Activated naive CD8-positive, alpha-beta T cell treated with anti-CD3 and anti-CD28 coated beads, Interleukin-2, amount 50 U/mL, for 24 hours (primary cell): ENCODE measurements at regions not wholly inside any gene's neighbourhood (a gene's known extent, or its start where the extent isn't known, plus 50 kb on each side); places are given as distances from the start of the nearest gene placed in this dataset.
"Not testable (repeated sequence)": the region's sequence is repeated elsewhere in the genome, so short reads cannot be mapped to it uniquely, and the experiment has no call there.

Experiments used
- ATAC-seq: fragments of 150-1000 bp; cut with Tn5 transposase; one replicate; pipeline ENCODE4 v1.10.0; 2021
- DNase-seq: peaks from one replicate; pipeline ENCODE4 v3.0.0; 2021
- H3K27ac Mint-ChIP-seq: one replicate; pipeline ENCODE4 v1.8.0; 2021; ENCODE audit warnings: mild to moderate bottlenecking, mixed read lengths
- H3K27me3 Mint-ChIP-seq: one replicate; pipeline ENCODE4 v1.8.0; 2021; ENCODE audit warnings: mixed read lengths
- H3K36me3 Mint-ChIP-seq: one replicate; pipeline ENCODE4 v1.8.0; 2021; ENCODE audit warnings: low read depth, mixed read lengths
- H3K4me1 Mint-ChIP-seq: one replicate; pipeline ENCODE4 v1.8.0; 2021; ENCODE audit warnings: mixed read lengths
- H3K4me3 Mint-ChIP-seq: one replicate; pipeline ENCODE4 v1.8.0; 2021; ENCODE audit warnings: mild to moderate bottlenecking, moderate library complexity, mixed read lengths
- H3K9me3 Mint-ChIP-seq: one replicate; pipeline ENCODE4 v1.8.0; 2021; ENCODE audit warnings: mixed read lengths

DNA sequence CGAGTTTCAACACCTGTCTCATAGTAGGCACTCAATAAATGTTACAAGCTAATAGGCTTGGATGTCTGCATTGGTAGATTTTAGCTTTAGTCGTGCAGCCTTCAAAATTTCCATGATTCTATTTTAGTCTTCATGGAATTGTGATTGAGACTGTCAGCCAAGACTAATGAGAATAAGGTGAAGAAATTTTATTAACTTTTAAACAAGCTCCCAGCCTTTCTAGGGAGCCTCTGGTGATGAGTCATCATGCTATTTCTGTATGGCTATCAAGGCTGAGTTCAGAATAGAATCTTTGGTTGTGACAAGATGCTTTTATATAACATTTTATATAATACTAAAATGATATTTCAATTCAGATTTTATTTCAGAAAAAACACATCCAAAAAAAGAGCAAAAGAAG, 685.8 kb downstream of the GABRG1 start:
- Mint-ChIP-seq H3K9me3 (peaks cover 3% of the 10 kb centered on the region), H3K36me3 (no peaks in the 10 kb centered on the region), H3K27ac (no peak overlapping the region), H3K27me3 (no peaks in the 10 kb centered on the region), H3K4me1 (no peaks in the 10 kb centered on the region), H3K4me3 (no peak overlapping the region)
- DNase-seq (no peak), ATAC-seq (no peak)

DNA sequence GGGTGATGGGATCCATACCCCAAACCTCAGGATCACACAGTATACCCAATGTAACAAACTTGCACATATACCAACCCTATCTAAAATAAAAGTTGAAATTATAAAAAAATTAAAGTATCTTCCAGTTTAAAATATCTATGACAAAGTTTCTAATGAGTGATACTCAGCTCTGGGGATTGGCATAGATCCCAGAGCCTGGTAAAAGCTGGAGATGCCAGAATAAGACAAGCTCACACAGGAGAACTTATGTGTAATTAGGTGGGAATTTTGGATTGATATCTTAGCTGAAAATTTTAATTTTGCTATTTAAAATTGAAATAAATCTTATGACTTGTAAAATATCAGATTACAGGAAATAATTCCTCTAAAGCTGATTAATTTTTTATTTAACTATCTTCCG, 686.5 kb downstream of the GABRG1 start:
- H3K36me3 Mint-ChIP-seq, result no peaks in the 10 kb centered on the region
- DNase-seq, result no peak
- no peak for ATAC-seq
- H3K4me1 Mint-ChIP-seq, result no peaks in the 10 kb centered on the region
- H3K27ac Mint-ChIP-seq, result no peak overlapping the region
- no peak overlapping the region for H3K4me3 Mint-ChIP-seq
- H3K27me3 Mint-ChIP-seq, result no peaks in the 10 kb centered on the region
- no peaks in the 10 kb centered on the region for H3K9me3 Mint-ChIP-seq

- H3K36me3 Mint-ChIP-seq, result no peaks in the 10 kb centered on the region
- no peak for ATAC-seq
- DNase-seq, result no peak
- no peak overlapping the region for H3K4me3 Mint-ChIP-seq
- H3K4me1 Mint-ChIP-seq, result no peaks in the 10 kb centered on the region
- no peaks in the 10 kb centered on the region for H3K27me3 Mint-ChIP-seq
- H3K27ac Mint-ChIP-seq, result no peak overlapping the region
- peaks cover 27% of the 10 kb centered on the region for H3K9me3 Mint-ChIP-seq
Measured at GRCh38 chr4:45425135-45425534, 698.7 kb downstream of the GABRG1 start.

DNA sequence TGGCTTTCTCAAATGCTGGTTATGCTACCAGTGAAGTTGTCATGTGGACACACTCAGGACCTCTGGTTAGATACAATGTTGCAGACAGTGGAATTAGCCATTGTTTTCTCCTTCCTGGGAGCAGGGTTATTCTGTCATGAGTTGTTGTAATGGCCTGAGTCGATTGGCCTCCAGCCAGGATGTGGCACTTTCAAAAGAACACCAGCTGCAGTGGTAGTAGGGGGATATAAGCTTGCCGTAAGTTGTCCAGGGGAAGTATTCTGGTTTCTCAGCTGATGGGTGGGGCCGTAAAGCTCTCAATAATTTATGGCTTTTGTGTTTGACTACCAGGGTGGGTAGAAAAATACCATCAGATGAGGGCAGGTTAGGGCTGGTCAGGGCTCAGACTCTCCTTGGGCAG, 697.5 kb upstream of the GNPDA2 start:
- Mint-ChIP-seq H3K36me3 (no peaks in the 10 kb centered on the region), H3K27ac (no peak overlapping the region), H3K4me3 (no peak overlapping the region), H3K4me1 (no peaks in the 10 kb centered on the region), H3K27me3 (no peaks in the 10 kb centered on the region), H3K9me3 (peaks cover 27% of the 10 kb centered on the region)
- DNase-seq, result no peak
- no peak for ATAC-seq

GRCh38 chr4:45420091-45420674, 693.8 kb upstream of the GNPDA2 start:
- H3K4me3 Mint-ChIP-seq, ATAC-seq, H3K4me1 Mint-ChIP-seq, H3K27ac Mint-ChIP-seq, DNase-seq, H3K27me3 Mint-ChIP-seq, H3K36me3 Mint-ChIP-seq: not testable (repeated sequence)
- H3K9me3 Mint-ChIP-seq, result peaks cover 26% of the 10 kb centered on the region

GRCh38 chr4:45410701-45411210, 684.4 kb upstream of the GNPDA2 start:
- Mint-ChIP-seq H3K4me3 (no peak overlapping the region), H3K36me3 (no peaks in the 10 kb centered on the region), H3K27ac (no peak overlapping the region), H3K27me3 (no peaks in the 10 kb centered on the region), H3K9me3 (peaks cover 3% of the 10 kb centered on the region), H3K4me1 (no peaks in the 10 kb centered on the region)
- no peak for ATAC-seq
- no peak for DNase-seq

- Mint-ChIP-seq H3K36me3 (no peaks in the 10 kb centered on the region), H3K4me3 (no peak overlapping the region), H3K27ac (no peak overlapping the region), H3K4me1 (no peaks in the 10 kb centered on the region), H3K9me3 (peaks cover 6% of the 10 kb centered on the region), H3K27me3 (no peaks in the 10 kb centered on the region)
- ATAC-seq (no peak), DNase-seq (no peak)
Measured at GRCh38 chr4:45409536-45409935, 683.2 kb upstream of the GNPDA2 start.

DNA sequence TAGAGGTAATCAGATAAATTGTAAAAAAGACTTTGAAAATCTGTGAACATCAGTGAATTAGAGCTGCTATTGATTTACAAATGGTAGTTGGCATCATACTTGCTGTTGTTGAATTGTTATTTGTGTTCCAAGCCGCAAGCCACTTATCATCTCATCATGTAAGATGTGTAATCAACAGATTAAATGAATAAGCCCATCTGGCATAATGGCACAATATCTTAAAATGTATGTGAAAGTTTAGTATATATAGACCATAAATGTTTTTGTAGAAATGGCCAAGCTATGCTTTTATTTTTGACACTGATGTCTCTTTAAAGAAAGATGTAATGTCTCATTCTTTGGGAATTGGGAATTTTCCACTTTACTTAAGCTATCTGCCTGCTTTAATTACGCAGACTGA, 682.6 kb upstream of the GNPDA2 start:
- no peak for ATAC-seq
- Mint-ChIP-seq H3K27me3 (no peaks in the 10 kb centered on the region), H3K4me1 (no peaks in the 10 kb centered on the region), H3K4me3 (no peak overlapping the region), H3K36me3 (no peaks in the 10 kb centered on the region), H3K9me3 (peaks cover 12% of the 10 kb centered on the region), H3K27ac (no peak overlapping the region)
- no peak for DNase-seq

- Mint-ChIP-seq H3K4me3 (no peak overlapping the region), H3K27me3 (no peaks in the 10 kb centered on the region), H3K27ac (no peak overlapping the region), H3K9me3 (peaks cover 37% of the 10 kb centered on the region), H3K4me1 (no peaks in the 10 kb centered on the region), H3K36me3 (no peaks in the 10 kb centered on the region)
- no peak for ATAC-seq
- no peak for DNase-seq
Measured at GRCh38 chr4:45399116-45399515, 672.8 kb upstream of the GNPDA2 start.

DNA sequence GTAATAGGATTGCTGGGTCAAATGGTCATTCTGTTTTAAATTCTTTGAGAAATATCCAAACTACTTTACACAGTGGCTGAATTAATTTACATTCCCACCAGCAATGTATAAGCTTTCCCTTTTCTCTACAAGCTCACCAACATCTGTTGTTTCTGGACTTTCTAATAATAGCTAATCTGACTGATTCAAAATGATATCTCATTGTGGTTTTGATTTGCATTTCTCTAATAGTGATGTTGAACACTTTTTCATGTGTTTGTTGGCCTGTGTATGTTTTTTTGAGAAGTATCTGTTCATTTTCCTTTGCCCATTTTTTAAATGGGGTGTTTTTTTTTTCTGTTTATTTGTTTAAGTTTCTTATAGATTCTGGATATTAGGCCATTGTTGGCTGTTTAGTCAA, 659.0 kb upstream of the GNPDA2 start:
- peaks cover 22% of the 10 kb centered on the region for H3K9me3 Mint-ChIP-seq
- H3K36me3 Mint-ChIP-seq, result no peaks in the 10 kb centered on the region
- ATAC-seq (no peak), DNase-seq (no peak)
- no peaks in the 10 kb centered on the region for H3K4me1 Mint-ChIP-seq
- H3K4me3 Mint-ChIP-seq, result no peak overlapping the region
- no peaks in the 10 kb centered on the region for H3K27me3 Mint-ChIP-seq
- no peak overlapping the region for H3K27ac Mint-ChIP-seq

- DNase-seq (no peak), ATAC-seq (no peak)
- Mint-ChIP-seq H3K27ac (no peak overlapping the region), H3K27me3 (no peaks in the 10 kb centered on the region), H3K4me1 (no peaks in the 10 kb centered on the region), H3K4me3 (no peak overlapping the region), H3K36me3 (no peaks in the 10 kb centered on the region), H3K9me3 (peaks cover 6% of the 10 kb centered on the region)
Measured at GRCh38 chr4:45370408-45370807, 644.1 kb upstream of the GNPDA2 start.

- no peak for DNase-seq
- no peaks in the 10 kb centered on the region for H3K4me1 Mint-ChIP-seq
- H3K9me3 Mint-ChIP-seq, result peaks cover 12% of the 10 kb centered on the region
Measured at GRCh38 chr4:45368832-45369231, 642.5 kb upstream of the GNPDA2 start.

DNA sequence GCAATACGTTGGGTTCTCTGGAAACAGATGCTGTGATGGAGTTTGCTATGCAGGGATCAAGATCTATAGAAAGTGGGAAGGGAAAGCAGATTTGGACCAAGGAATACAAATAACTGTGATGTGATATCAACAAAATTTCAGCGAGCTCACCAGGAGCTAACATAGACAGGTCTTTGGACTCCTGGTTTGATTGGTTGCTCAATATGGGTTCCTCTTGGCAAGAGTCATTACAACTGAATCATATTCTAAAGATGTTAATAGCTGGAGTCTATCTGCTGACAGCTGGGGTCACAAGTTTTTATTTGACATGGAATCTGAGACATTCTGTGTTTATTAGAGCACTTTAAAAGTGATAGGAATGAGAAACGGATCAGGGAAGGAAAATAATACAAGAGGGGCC, 637.6 kb upstream of the GNPDA2 start:
- peaks cover 20% of the 10 kb centered on the region for H3K9me3 Mint-ChIP-seq
- no peak overlapping the region for H3K27ac Mint-ChIP-seq
- H3K4me1 Mint-ChIP-seq, result no peaks in the 10 kb centered on the region
- no peaks in the 10 kb centered on the region for H3K36me3 Mint-ChIP-seq
- no peaks in the 10 kb centered on the region for H3K27me3 Mint-ChIP-seq
- DNase-seq (no peak), ATAC-seq (no peak)
- no peak overlapping the region for H3K4me3 Mint-ChIP-seq

More at GRCh38 chr4:45368832-45369231, 642.5 kb upstream of the GNPDA2 start:
- H3K27me3 Mint-ChIP-seq, result no peaks in the 10 kb centered on the region
- no peak overlapping the region for H3K27ac Mint-ChIP-seq
- ATAC-seq, result no peak
- no peaks in the 10 kb centered on the region for H3K36me3 Mint-ChIP-seq
- no peak overlapping the region for H3K4me3 Mint-ChIP-seq

- Mint-ChIP-seq H3K27ac (no peak overlapping the region), H3K36me3 (no peaks in the 10 kb centered on the region), H3K9me3 (peaks cover 18% of the 10 kb centered on the region), H3K4me1 (no peaks in the 10 kb centered on the region), H3K27me3 (no peaks in the 10 kb centered on the region), H3K4me3 (no peak overlapping the region)
- DNase-seq (no peak), ATAC-seq (no peak)
Measured at GRCh38 chr4:45358573-45359506, 632.5 kb upstream of the GNPDA2 start.

DNA sequence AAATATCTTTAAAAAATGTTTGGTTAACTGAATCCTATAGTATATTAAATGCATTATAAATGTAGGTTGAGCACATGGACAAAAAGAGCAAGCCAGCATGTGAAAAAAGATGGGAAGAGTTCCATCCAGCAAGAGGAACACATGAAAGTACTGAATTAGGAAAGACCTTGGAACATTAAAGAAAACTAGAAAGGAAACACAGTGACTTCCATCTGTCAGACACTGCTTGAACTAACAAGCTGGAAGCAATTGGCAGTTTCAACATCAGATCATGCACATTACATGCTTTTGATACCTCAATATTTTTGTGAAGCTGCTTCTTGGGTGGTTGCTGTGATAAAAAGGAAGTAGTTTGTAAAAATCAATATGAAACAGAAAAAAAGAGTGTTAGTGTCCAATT, 626.8 kb upstream of the GNPDA2 start:
- ATAC-seq, result no peak
- Mint-ChIP-seq H3K4me1 (no peaks in the 10 kb centered on the region), H3K27me3 (no peaks in the 10 kb centered on the region), H3K27ac (no peak overlapping the region), H3K4me3 (no peak overlapping the region), H3K9me3 (peaks cover under 1% of the 10 kb centered on the region), H3K36me3 (no peaks in the 10 kb centered on the region)
- DNase-seq, result no peak
